Activated B cell treated with CpG ODN at 0.5 μM for 24 hours (primary cell): ENCODE measurements at regions not wholly inside any gene's neighbourhood (a gene's known extent, or its start where the extent isn't known, plus 50 kb on each side); places are given as distances from the start of the nearest gene placed in this dataset.

Experiments used
- ATAC-seq: fragments of 200-7000 bp; cut with Tn5 transposase; one replicate; pipeline ENCODE4 v1.10.0; 2021; ENCODE audit warnings: low read depth, mild to moderate bottlenecking, moderate library complexity
- CTCF ChIA-PET: fragments of 350-600 bp; sonication (Branson Sonifier 250); formaldehyde crosslinking; loops from one replicate; lab custom pipeline; 2021; ENCODE audit warnings: antibody characterized with exemption; lab: Charles Lee
- POLR2A ChIA-PET: fragments of 350-600 bp; sonication (Branson Sonifier 250); formaldehyde crosslinking; loops from one replicate; lab custom pipeline; 2021; ENCODE audit warnings: antibody characterized with exemption; lab: Charles Lee
- DNase-seq: peaks from one replicate; pipeline ENCODE4 v3.0.0; 2022
- H3K27ac Mint-ChIP-seq: one replicate; pipeline ENCODE4 v1.8.0; 2020; ENCODE audit warnings: mixed read lengths
- H3K27me3 Mint-ChIP-seq: one replicate; pipeline ENCODE4 v1.8.0; 2021; ENCODE audit warnings: mixed read lengths
- H3K36me3 Mint-ChIP-seq: one replicate; pipeline ENCODE4 v1.8.0; 2021; ENCODE audit warnings: low read depth, mixed read lengths
- H3K4me1 Mint-ChIP-seq: one replicate; pipeline ENCODE4 v1.8.0; 2021; ENCODE audit warnings: mixed read lengths
- H3K4me3 Mint-ChIP-seq: one replicate; pipeline ENCODE4 v1.8.0; 2020; ENCODE audit warnings: mild to moderate bottlenecking, mixed read lengths
- H3K9me3 Mint-ChIP-seq: one replicate; pipeline ENCODE4 v1.8.0; 2020; ENCODE audit warnings: mixed read lengths
- intact Hi-C: fragments of 100-400 bp; cut with micrococcal nuclease; formaldehyde crosslinking; loops from one replicate; pipeline ENCODE4 v1.15.1; 2024
- TF ChIP-seq, protein P1 (sequence below): fragments of 200-600 bp; IDR thresholded peaks from one replicate; pipeline ENCODE4 v1.8.0; 2022; ENCODE audit warnings: antibody characterized with exemption, mild to moderate bottlenecking

DNA sequence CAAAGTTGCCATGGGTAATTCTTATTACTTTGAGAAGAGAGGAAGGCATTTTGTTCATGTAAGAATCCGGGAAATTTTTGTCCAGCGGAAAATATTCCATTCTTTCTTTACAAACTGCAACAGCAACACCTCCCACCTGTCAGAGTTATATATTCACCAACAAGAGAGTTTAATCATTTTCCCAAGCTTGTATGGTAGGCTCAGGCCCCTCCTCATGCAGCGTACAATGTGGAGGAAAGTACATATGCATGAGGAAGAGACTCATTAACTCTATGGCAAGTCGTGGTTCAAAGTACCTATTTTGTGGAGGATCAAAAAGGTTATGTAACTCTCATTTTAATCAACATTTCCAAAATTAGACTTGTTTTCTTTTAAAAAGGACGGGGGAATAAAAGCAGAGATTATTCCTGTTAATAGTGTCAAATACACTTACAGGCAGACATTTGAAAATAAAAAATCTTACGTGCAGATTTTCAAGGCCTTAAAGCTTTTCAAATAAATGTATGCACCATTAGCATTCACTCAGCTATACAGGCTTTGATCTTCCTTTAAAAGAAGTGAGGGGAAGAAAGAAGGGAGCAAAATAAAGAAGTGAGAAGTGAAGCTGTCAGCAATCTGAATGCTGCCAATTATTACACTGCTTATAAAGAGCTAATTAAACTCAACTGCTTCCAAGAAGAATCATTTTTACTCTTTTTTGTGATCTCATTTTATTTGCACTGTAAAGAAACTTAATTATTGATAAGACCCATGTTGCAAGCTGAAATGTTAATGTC is 204.8 kb downstream of the FAT4 start:
- intact Hi-C loops: no loop called here
- CTCF ChIA-PET: no interaction called here
- Mint-ChIP-seq H3K4me1 (no peaks in the 10 kb centered on the region), H3K27ac (no peak overlapping the region), H3K36me3 (no peaks in the 10 kb centered on the region), H3K27me3 (no peaks in the 10 kb centered on the region), H3K9me3 (peaks cover 2% of the 10 kb centered on the region), H3K4me3 (no peak overlapping the region)
- TF ChIP-seq, protein P1, sequence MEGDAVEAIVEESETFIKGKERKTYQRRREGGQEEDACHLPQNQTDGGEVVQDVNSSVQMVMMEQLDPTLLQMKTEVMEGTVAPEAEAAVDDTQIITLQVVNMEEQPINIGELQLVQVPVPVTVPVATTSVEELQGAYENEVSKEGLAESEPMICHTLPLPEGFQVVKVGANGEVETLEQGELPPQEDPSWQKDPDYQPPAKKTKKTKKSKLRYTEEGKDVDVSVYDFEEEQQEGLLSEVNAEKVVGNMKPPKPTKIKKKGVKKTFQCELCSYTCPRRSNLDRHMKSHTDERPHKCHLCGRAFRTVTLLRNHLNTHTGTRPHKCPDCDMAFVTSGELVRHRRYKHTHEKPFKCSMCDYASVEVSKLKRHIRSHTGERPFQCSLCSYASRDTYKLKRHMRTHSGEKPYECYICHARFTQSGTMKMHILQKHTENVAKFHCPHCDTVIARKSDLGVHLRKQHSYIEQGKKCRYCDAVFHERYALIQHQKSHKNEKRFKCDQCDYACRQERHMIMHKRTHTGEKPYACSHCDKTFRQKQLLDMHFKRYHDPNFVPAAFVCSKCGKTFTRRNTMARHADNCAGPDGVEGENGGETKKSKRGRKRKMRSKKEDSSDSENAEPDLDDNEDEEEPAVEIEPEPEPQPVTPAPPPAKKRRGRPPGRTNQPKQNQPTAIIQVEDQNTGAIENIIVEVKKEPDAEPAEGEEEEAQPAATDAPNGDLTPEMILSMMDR: no peak
- DNase-seq (no peak), ATAC-seq (no peak)
- POLR2A ChIA-PET: no interaction called here

DNA sequence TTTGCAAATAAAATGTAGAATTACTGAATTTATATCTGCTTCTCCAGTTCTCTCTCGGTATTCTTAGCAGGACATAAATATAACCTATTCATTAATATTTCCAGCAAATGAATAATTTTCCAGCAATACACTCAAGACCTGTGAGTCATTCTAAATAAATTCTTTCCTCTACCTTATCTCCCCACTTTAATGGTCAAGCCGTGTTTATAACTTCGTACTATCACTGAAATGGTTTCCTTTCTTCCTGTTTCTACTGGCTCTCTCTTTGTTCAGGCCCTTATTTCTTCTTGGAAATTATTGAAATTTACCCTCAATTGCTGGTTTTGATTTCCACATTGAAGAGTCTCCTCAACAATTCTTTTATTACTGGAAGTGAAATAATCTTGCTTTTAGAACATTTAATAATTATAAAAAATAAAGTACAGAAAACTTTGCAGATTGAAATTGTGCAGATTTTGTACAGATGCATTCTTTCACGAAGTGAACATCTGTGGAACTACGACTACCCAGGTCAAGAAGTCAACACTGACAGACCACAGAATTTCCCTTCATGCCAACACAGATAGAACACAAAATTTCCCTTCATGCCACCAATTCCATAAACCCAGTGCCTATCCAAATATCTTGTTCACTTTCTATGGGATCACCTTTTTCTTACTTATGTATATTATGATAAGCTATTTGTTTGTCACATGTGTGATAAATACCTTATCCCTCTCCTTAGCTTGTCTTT is 205.7 kb downstream of the FAT4 start:
- Mint-ChIP-seq H3K27me3 (no peaks in the 10 kb centered on the region), H3K36me3 (no peaks in the 10 kb centered on the region), H3K27ac (no peak overlapping the region), H3K4me3 (no peak overlapping the region), H3K9me3 (peaks cover 3% of the 10 kb centered on the region), H3K4me1 (no peaks in the 10 kb centered on the region)
- ChIA-PET POLR2A (no interaction called here), CTCF (no interaction called here)
- no peak for ATAC-seq
- TF ChIP-seq, protein P1: no peak
- intact Hi-C loops: no loop called here
- no peak for DNase-seq

DNA sequence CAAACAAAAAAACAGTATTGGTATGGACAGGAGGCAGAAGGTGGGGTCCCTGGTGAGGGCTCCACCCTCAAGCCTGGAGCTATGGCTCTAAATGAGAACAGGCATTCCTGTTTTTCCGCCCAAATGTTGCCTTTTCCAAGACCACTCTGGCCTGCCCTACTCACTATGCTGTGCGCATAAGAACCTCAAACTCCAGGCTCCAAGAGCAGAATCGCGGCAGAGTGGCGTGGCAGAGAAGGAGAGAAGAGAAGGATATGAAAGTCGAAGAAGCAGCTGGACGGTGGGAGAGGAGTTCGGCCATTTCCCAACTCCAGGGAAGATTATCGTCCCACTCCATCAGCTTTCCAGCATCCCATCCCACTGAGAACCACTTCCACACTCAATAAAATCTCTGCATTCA is 207.8 kb downstream of the FAT4 start:
- DNase-seq (no peak), ATAC-seq (no peak)
- POLR2A ChIA-PET: no interaction called here
- intact Hi-C loops: no loop called here
- H3K4me1 Mint-ChIP-seq: no peaks in the 10 kb centered on the region
- H3K27ac Mint-ChIP-seq: no peak overlapping the region
- TF ChIP-seq, protein P1: no peak
- peaks cover 4% of the 10 kb centered on the region for H3K9me3 Mint-ChIP-seq
- no peaks in the 10 kb centered on the region for H3K27me3 Mint-ChIP-seq
- CTCF ChIA-PET: no interaction called here
- H3K36me3 Mint-ChIP-seq: no peaks in the 10 kb centered on the region
- H3K4me3 Mint-ChIP-seq: no peak overlapping the region

DNA sequence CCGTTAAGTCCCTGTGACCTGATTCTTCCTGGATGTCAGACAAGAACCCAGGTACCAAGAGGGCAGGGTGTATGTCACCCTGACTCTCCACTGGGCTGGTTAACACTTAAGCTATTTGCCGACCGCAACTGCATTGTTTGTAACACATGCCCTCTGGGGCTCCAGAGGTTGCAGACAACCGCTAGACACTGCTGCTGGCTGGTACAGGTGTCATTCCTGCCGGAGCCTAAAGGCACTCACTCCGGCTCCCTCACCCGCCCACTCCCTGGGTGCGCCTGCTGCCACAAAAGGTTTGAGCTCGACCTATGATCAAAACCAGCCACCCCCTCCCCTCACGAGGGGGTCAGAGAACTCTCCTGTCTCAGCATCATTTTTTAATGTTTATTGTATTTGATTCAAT is 208.2 kb downstream of the FAT4 start:
- H3K4me1 Mint-ChIP-seq: no peaks in the 10 kb centered on the region
- H3K4me3 Mint-ChIP-seq: no peak overlapping the region
- no peak for ATAC-seq
- no peak overlapping the region for H3K27ac Mint-ChIP-seq
- H3K9me3 Mint-ChIP-seq: peaks cover 4% of the 10 kb centered on the region
- no peak for DNase-seq
- intact Hi-C loops: no loop called here
- no peaks in the 10 kb centered on the region for H3K36me3 Mint-ChIP-seq
- CTCF ChIA-PET: no interaction called here
- POLR2A ChIA-PET: no interaction called here
- TF ChIP-seq, protein P1: no peak
- no peaks in the 10 kb centered on the region for H3K27me3 Mint-ChIP-seq

DNA sequence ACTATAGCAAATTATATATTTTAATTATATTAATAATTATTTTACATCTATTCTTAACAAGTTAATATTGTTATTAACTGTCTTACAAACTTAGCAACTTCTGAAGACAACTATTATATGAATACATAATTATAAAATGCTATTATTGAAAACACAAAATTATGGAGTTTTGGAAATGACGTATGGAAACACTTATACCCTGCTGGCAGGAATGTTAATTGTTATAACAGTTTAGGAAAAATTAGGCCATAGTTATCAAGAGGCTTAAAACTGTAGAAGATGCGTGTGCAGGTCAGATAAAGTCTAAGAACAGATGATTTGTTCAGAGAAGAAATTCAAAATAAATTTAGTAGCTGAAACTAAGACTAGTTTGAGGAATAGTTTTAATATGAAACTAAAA is 211.7 kb downstream of the FAT4 start:
- intact Hi-C loops: no loop called here
- DNase-seq (no peak), ATAC-seq (no peak)
- Mint-ChIP-seq H3K4me3 (no peak overlapping the region), H3K27ac (no peak overlapping the region), H3K4me1 (no peaks in the 10 kb centered on the region), H3K27me3 (no peaks in the 10 kb centered on the region), H3K9me3 (peaks cover 6% of the 10 kb centered on the region), H3K36me3 (no peaks in the 10 kb centered on the region)
- POLR2A ChIA-PET: no interaction called here
- TF ChIP-seq, protein P1: no peak
- CTCF ChIA-PET: no interaction called here
